ENCODE measurements at regions not wholly inside any gene's neighbourhood (a gene's known extent, or its start where the extent isn't known, plus 50 kb on each side); places are given as distances from the start of the nearest gene placed in this dataset.

DNA sequence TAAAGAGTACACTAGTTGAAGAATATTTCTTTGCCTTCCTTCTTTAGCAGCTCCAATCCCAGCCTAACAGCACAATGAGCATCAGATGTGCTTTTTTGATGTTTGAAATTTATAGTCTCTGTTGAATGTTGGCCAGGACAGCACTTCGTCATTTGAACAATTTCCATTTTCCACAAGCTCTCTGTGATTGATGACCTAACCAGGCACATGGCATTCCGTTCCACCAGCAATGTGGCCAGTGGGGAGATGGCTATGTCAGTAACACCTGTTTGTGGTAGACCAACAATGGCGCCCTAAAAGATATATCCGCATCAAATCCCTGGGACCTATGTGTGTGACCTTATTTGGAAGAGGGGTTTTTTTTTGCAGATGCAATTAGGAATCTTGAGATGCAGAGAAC is 66.8 kb downstream of the PALM2AKAP2 start:
- Mint-ChIP-seq H3K4me3 (ENCODE audit: unreplicated experiment) (no peak overlapping the region), H3K9me3 (ENCODE audit: low read depth) (no peaks in the 10 kb centered on the region), H3K36me3 (ENCODE audit: low read depth) (no peaks in the 10 kb centered on the region), H3K27me3 (ENCODE audit: low read depth) (no peaks in the 10 kb centered on the region), H3K27ac (ENCODE audit: unreplicated experiment) (no peak overlapping the region), H3K4me1 (ENCODE audit: low read depth) (no peaks in the 10 kb centered on the region)
- TF ChIP-seq, protein P1, sequence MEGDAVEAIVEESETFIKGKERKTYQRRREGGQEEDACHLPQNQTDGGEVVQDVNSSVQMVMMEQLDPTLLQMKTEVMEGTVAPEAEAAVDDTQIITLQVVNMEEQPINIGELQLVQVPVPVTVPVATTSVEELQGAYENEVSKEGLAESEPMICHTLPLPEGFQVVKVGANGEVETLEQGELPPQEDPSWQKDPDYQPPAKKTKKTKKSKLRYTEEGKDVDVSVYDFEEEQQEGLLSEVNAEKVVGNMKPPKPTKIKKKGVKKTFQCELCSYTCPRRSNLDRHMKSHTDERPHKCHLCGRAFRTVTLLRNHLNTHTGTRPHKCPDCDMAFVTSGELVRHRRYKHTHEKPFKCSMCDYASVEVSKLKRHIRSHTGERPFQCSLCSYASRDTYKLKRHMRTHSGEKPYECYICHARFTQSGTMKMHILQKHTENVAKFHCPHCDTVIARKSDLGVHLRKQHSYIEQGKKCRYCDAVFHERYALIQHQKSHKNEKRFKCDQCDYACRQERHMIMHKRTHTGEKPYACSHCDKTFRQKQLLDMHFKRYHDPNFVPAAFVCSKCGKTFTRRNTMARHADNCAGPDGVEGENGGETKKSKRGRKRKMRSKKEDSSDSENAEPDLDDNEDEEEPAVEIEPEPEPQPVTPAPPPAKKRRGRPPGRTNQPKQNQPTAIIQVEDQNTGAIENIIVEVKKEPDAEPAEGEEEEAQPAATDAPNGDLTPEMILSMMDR (IDR thresholded peaks at IDR 0.05) = no peak
- no peak for DNase-seq (ENCODE audit: low spot score)

DNA sequence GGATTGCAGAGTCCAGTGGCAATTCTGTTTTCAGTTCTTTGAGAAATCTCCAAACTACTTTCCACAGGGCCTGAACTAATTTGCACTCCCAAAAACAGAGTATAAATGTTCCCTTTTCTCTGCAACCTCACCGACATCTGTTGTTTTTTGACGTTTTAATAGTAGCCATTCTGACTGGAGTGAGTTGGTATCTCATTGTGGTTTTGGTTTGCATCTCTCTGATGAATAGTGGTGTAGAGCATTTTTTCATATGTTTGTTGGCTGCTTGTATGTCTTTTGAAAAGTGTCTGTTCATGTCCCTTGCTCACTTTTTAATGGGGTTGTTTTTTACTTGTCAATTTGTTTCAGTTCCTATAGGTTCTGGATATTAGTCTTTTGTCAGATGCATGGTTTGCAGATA is 72.6 kb downstream of the PALM2AKAP2 start:
- TF ChIP-seq, protein P1 (IDR thresholded peaks at IDR 0.05) = no peak
- H3K4me1 Mint-ChIP-seq (ENCODE audit: low read depth) = peaks cover 9% of the 10 kb centered on the region
- peaks cover 2% of the 10 kb centered on the region for H3K36me3 Mint-ChIP-seq (ENCODE audit: low read depth)
- no peak overlapping the region for H3K27ac Mint-ChIP-seq (ENCODE audit: unreplicated experiment)
- no peak overlapping the region for H3K4me3 Mint-ChIP-seq (ENCODE audit: unreplicated experiment)
- no peak for DNase-seq (ENCODE audit: low spot score)
- H3K9me3 Mint-ChIP-seq (ENCODE audit: low read depth) = no peaks in the 10 kb centered on the region
- H3K27me3 Mint-ChIP-seq (ENCODE audit: low read depth) = no peaks in the 10 kb centered on the region

DNA sequence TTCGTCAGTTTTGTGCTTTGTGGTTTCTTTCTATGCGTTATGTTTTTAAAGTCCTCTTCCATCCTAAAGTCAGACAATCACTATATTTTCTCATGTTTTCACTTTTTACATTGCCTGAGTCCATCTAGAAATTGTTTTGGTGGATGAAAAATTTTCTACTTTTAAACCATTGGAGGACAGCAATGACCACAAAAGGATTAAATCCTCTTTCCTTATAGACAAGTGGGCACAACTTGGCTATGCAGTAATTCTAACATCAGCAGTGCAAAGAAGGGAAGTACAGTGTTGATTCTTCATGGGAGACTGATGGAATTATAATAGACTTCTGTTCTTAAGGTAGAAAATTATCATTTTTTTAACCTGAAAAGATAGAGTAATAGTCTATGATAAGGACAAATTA is 75.5 kb downstream of the PALM2AKAP2 start:
- Mint-ChIP-seq H3K27me3 (ENCODE audit: low read depth) (no peaks in the 10 kb centered on the region), H3K36me3 (ENCODE audit: low read depth) (peaks cover 2% of the 10 kb centered on the region), H3K4me1 (ENCODE audit: low read depth) (peaks cover 9% of the 10 kb centered on the region), H3K27ac (ENCODE audit: unreplicated experiment) (no peak overlapping the region), H3K4me3 (ENCODE audit: unreplicated experiment) (no peak overlapping the region), H3K9me3 (ENCODE audit: low read depth) (no peaks in the 10 kb centered on the region)
- TF ChIP-seq, protein P1 (IDR thresholded peaks at IDR 0.05) = no peak
- DNase-seq (ENCODE audit: low spot score) = no peak

DNA sequence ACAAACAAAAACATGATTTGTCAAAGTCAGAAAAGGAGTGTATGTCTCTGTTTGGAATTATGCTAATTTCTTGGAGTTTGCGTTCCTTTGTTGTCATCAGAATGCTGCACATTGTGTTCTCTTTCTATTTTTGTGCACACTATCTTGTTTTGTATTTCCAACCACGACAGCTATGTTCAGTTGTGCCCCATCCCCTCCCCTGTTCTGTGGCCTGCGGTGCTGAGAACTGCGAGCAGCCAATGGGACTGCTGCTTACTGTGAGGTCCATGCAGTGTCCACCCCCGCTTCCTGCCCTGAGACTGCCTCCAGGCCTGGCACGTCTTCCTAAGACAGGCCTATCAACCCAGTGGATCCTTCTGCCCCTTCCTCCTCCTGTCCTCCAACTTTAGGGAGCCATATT is 76.8 kb downstream of the PALM2AKAP2 start:
- TF ChIP-seq, protein P1 (IDR thresholded peaks at IDR 0.05) = no peak
- H3K27me3 Mint-ChIP-seq (ENCODE audit: low read depth) = no peaks in the 10 kb centered on the region

DNA sequence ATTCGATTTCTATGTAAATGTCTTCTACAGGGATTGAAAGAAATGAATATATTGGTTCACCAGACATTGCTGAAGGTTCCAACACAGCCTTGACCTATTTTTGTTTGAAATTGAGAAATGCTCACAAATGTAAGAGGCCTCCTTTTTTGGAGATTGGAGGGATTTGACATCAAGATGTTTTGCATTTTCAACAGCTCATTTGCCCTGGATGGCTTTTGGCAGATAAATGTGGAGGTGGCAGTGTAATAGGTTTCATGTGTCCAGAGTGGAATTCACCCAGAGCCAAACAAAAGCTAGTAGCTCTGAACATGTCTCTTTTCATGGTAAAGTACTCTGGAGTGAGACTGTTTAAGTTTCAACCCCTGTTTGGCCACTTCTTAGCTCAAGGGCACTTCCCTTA is 77.3 kb downstream of the PALM2AKAP2 start:
- H3K36me3 Mint-ChIP-seq (ENCODE audit: low read depth) = no peaks in the 10 kb centered on the region
- no peak overlapping the region for H3K27ac Mint-ChIP-seq (ENCODE audit: unreplicated experiment)
- no peak overlapping the region for H3K4me3 Mint-ChIP-seq (ENCODE audit: unreplicated experiment)
- H3K27me3 Mint-ChIP-seq (ENCODE audit: low read depth) = no peaks in the 10 kb centered on the region
- TF ChIP-seq, protein P1 (IDR thresholded peaks at IDR 0.05) = no peak
- no peak for DNase-seq (ENCODE audit: low spot score)
- H3K9me3 Mint-ChIP-seq (ENCODE audit: low read depth) = no peaks in the 10 kb centered on the region
- peaks cover 9% of the 10 kb centered on the region for H3K4me1 Mint-ChIP-seq (ENCODE audit: low read depth)

More for the DNA sequence above, 76.8 kb downstream of the PALM2AKAP2 start:
- H3K36me3 Mint-ChIP-seq (ENCODE audit: low read depth) = peaks cover 2% of the 10 kb centered on the region
- peak overlapping the region; percentile 46 for H3K27ac Mint-ChIP-seq (ENCODE audit: unreplicated experiment)
- no peak overlapping the region for H3K4me3 Mint-ChIP-seq (ENCODE audit: unreplicated experiment)
- no peaks in the 10 kb centered on the region for H3K9me3 Mint-ChIP-seq (ENCODE audit: low read depth)
- H3K4me1 Mint-ChIP-seq (ENCODE audit: low read depth) = peaks cover 9% of the 10 kb centered on the region
- DNase-seq (ENCODE audit: low spot score) = no peak
